H9 (cell line): ENCODE measurements at regions not wholly inside any gene's neighbourhood (a gene's known extent, or its start where the extent isn't known, plus 50 kb on each side); places are given as distances from the start of the nearest gene placed in this dataset.

Experiments
- DNase-seq: peaks from one replicate; pipeline ENCODE4 v3.0.0-alpha.2; 2017
- H2AFZ ChIP-seq: one replicate; pipeline ENCODE4 v1.6.1; 2013; ENCODE audit warnings: mild to moderate bottlenecking, low read length, control low read depth, moderate library complexity
- H2AK5ac ChIP-seq: 2 replicates; pipeline ENCODE4 v1.6.1; 2013; ENCODE audit warnings: low read length, control low read depth, mixed read lengths; ENCODE audit not compliant: insufficient read length
- H2BK120ac ChIP-seq: one replicate; pipeline ENCODE4 v1.6.1; 2013; ENCODE audit warnings: low read depth, mild to moderate bottlenecking, low read length, control low read depth, inconsistent platforms; ENCODE audit not compliant: poor library complexity, severe bottlenecking
- H2BK12ac ChIP-seq: 2 replicates; pipeline ENCODE4 v1.6.1; 2013; ENCODE audit warnings: low read length, control low read depth, mixed read lengths, low read depth; ENCODE audit not compliant: insufficient read length
- H2BK15ac ChIP-seq: 2 replicates; pipeline ENCODE4 v1.6.1; 2013; ENCODE audit warnings: low read depth, low read length, control low read depth
- H2BK20ac ChIP-seq: one replicate; pipeline ENCODE4 v1.6.1; 2013; ENCODE audit warnings: low read depth, mild to moderate bottlenecking, low read length, control low read depth, inconsistent platforms; ENCODE audit not compliant: poor library complexity, severe bottlenecking
- H2BK5ac ChIP-seq: 2 replicates; pipeline ENCODE4 v1.6.1; 2013; ENCODE audit warnings: low read length, control low read depth, mixed read lengths; ENCODE audit not compliant: insufficient read length
- H3K14ac ChIP-seq: 2 replicates; pipeline ENCODE4 v1.6.1; 2013; ENCODE audit warnings: low read length, control low read depth; ENCODE audit not compliant: insufficient read depth
- H3K18ac ChIP-seq: 2 replicates; pipeline ENCODE4 v1.6.1; 2013; ENCODE audit warnings: low read depth, mild to moderate bottlenecking, mixed read lengths, low read length, control low read depth; ENCODE audit not compliant: insufficient read length
- H3K23ac ChIP-seq: 2 replicates; pipeline ENCODE4 v1.6.1; 2013; ENCODE audit warnings: low read length, control low read depth, mixed read lengths, low read depth; ENCODE audit not compliant: insufficient read length
- H3K23me2 ChIP-seq: 2 replicates; pipeline ENCODE4 v1.6.1; 2013; ENCODE audit warnings: low read depth, mild to moderate bottlenecking, mixed read lengths, low read length, control low read depth; ENCODE audit not compliant: insufficient read length, poor library complexity, severe bottlenecking
- H3K27ac ChIP-seq: 2 replicates; pipeline ENCODE4 v1.5.1; 2013; ENCODE audit warnings: low read length, control low read depth, mixed read lengths, low read depth; ENCODE audit not compliant: insufficient read length
- H3K27me3 ChIP-seq: 2 replicates; pipeline ENCODE4 v1.6.1; 2013; ENCODE audit warnings: low read length, control low read depth, inconsistent platforms; ENCODE audit not compliant: insufficient read depth
- H3K4ac ChIP-seq: 2 replicates; pipeline ENCODE4 v1.6.1; 2013; ENCODE audit warnings: low read depth, mild to moderate bottlenecking, control low read depth, inconsistent platforms, low read length, moderate library complexity
- H3K4me1 ChIP-seq: 2 replicates; pipeline ENCODE4 v1.6.1; 2013; ENCODE audit warnings: low read length, control low read depth, inconsistent platforms; ENCODE audit not compliant: insufficient read depth
- H3K4me2 ChIP-seq: 2 replicates; pipeline ENCODE4 v1.6.1; 2013; ENCODE audit warnings: low read length, control low read depth, mixed read lengths; ENCODE audit not compliant: insufficient read length, insufficient read depth
- H3K56ac ChIP-seq: 2 replicates; pipeline ENCODE4 v1.6.1; 2013; ENCODE audit warnings: low read depth, mild to moderate bottlenecking, mixed read lengths, low read length, control low read depth; ENCODE audit not compliant: insufficient read length
- H3K79me1 ChIP-seq: 2 replicates; pipeline ENCODE4 v1.6.1; 2013; ENCODE audit warnings: low read depth, mild to moderate bottlenecking, moderate library complexity, low read length, control low read depth, inconsistent platforms; ENCODE audit not compliant: insufficient read depth, poor library complexity, severe bottlenecking
- H3K79me2 ChIP-seq: 2 replicates; pipeline ENCODE4 v1.6.1; 2013; ENCODE audit warnings: low read length, control low read depth, inconsistent platforms; ENCODE audit not compliant: insufficient read depth
- H3K9ac ChIP-seq: 2 replicates; pipeline ENCODE4 v1.6.1; 2013; ENCODE audit warnings: low read length, control low read depth, mixed read lengths; ENCODE audit not compliant: insufficient read length; ENCODE audit errors: extremely low read depth
- H3K9me3 ChIP-seq: one replicate; pipeline ENCODE4 v1.6.1; 2013; ENCODE audit warnings: low read depth, low read length, inconsistent platforms; ENCODE audit not compliant: control insufficient read depth
- H3T11ph ChIP-seq: one replicate; pipeline ENCODE4 v1.6.1; 2013; ENCODE audit warnings: mild to moderate bottlenecking, low read length, control low read depth, inconsistent platforms
- H4K20me1 ChIP-seq: one replicate; pipeline ENCODE4 v1.6.1; 2013; ENCODE audit not compliant: control insufficient read depth, insufficient read length, insufficient read depth
- H4K5ac ChIP-seq: 2 replicates; pipeline ENCODE4 v1.6.1; 2013; ENCODE audit warnings: low read depth, mild to moderate bottlenecking, mixed read lengths, low read length, control low read depth; ENCODE audit not compliant: insufficient read length
- H4K8ac ChIP-seq: replicated peaks from 2 replicates; pipeline ENCODE4 v1.6.1; 2013; ENCODE audit warnings: low read length, control low read depth, mixed read lengths, low read depth; ENCODE audit not compliant: insufficient read length
- H4K91ac ChIP-seq: 2 replicates; pipeline ENCODE4 v1.6.1; 2013; ENCODE audit warnings: low read depth, mild to moderate bottlenecking, moderate library complexity, mixed read lengths, low read length, control low read depth; ENCODE audit not compliant: insufficient read length
- H3K27ac Mint-ChIP-seq, 3 experiments: 2 replicates in 2 of 3; 3 replicates in 1 of 3; pipeline ENCODE4 v1.8.0; 2020 to 2021; ENCODE audit warnings: mixed read lengths in 3 of 3, mild to moderate bottlenecking in 1 of 3, moderate library complexity in 1 of 3
- H3K27me3 Mint-ChIP-seq: 2 replicates; pipeline ENCODE4 v1.8.0; 2021; ENCODE audit warnings: low read depth, mild to moderate bottlenecking, moderate library complexity, mixed read lengths
- H3K36me3 Mint-ChIP-seq, 3 experiments: 2 replicates in 2 of 3; 3 replicates in 1 of 3; pipeline ENCODE4 v1.8.0; 2020 to 2021; ENCODE audit warnings: low read depth in 3 of 3, mixed read lengths in 3 of 3; ENCODE audit not compliant: insufficient read depth in 1 of 3
- H3K4me1 Mint-ChIP-seq, 2 experiments: 2 replicates each; pipeline ENCODE4 v1.8.0; 2020; ENCODE audit warnings: mixed read lengths in 2 of 2
- H3K4me3 Mint-ChIP-seq, 2 experiments: 2 replicates in 1 of 2; 3 replicates in 1 of 2; pipeline ENCODE4 v1.8.0; 2020 to 2021; ENCODE audit warnings: mild to moderate bottlenecking in 2 of 2, mixed read lengths in 2 of 2, moderate library complexity in 1 of 2
- H3K9me3 Mint-ChIP-seq, 2 experiments: 2 replicates in 1 of 2; 3 replicates in 1 of 2; pipeline ENCODE4 v1.8.0; 2020; ENCODE audit warnings: mild to moderate bottlenecking in 2 of 2, mixed read lengths in 2 of 2, moderate library complexity in 1 of 2
- WGBS: extraction: QIAGEN DNeasy Blood & Tissue Kit; methylation state at CpG from one replicate; pipeline ENCODE4 v1.1.7; 2013; ENCODE audit warnings: missing lambda C conversion rate, low lambda C conversion rate, mixed read lengths; ENCODE audit not compliant: insufficient read length; ENCODE audit errors: extremely low coverage; 5-methylcytosine and 5-hydroxymethylcytosine counted together
- TF ChIP-seq, protein P1 (sequence below): fragments of 200-600 bp; sonication (generic); conservative IDR thresholded peaks from 3 replicates; pipeline ENCODE4 v1.8.0; 2021; ENCODE audit warnings: antibody characterized with exemption, mild to moderate bottlenecking

DNA sequence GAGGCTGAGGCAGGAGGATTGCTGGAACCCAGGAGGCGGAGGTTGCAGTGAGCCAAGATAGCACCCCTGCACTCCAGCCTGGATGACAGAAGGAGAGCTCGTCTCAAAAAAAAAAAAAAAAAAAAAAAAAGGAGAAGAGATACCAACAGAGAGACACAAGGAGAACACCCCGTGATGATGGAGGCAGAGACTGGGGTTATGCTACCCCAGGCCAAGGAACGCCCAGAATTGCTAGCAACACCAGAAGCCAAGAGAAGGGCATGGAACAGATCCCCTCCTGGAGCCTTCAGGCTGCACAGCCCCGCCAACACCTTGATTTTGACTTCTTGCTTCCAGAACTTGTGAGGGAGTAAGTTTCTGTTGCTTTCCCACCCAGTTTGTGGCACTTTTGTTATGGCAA, 148.0 kb upstream of the FOXN3 start:
- Histone ChIP-seq H3K23ac (no peak overlapping the region), H3K4ac (no peak overlapping the region), H3K27ac (no peak overlapping the region), H3K79me2 (peaks cover 1% of the 10 kb centered on the region; the same call in 1 of the 2 replicates), H2AFZ (no peak overlapping the region), H3K9ac (no peak overlapping the region), H4K20me1 (no peaks in the 10 kb centered on the region), H3K4me2 (no peak overlapping the region), H4K5ac (no peak overlapping the region), H3K56ac (no peak overlapping the region), H3K14ac (no peak overlapping the region), H2BK12ac (no peak overlapping the region), H3T11ph (no peak overlapping the region), H3K9me3 (no peaks in the 10 kb centered on the region), H3K4me1 (peaks cover 3% of the 10 kb centered on the region; the same call in 1 of the 2 replicates), H4K8ac (no peak overlapping the region), H2BK15ac (no peak overlapping the region), H2BK5ac (no peak overlapping the region), H4K91ac (no peak overlapping the region), H3K23me2 (no peaks in the 10 kb centered on the region), H3K18ac (no peak overlapping the region), H3K79me1 (peaks cover 3% of the 10 kb centered on the region), H2AK5ac (no peak overlapping the region), H2BK20ac (no peak overlapping the region), H3K27me3 (no peaks in the 10 kb centered on the region), H2BK120ac (no peak overlapping the region)
- H3K9me3 Mint-ChIP-seq, result peaks cover 0 to 5% of the 10 kb centered on the region in 2 experiments; a peak in 2 of 5 replicates
- TF ChIP-seq, protein P1, sequence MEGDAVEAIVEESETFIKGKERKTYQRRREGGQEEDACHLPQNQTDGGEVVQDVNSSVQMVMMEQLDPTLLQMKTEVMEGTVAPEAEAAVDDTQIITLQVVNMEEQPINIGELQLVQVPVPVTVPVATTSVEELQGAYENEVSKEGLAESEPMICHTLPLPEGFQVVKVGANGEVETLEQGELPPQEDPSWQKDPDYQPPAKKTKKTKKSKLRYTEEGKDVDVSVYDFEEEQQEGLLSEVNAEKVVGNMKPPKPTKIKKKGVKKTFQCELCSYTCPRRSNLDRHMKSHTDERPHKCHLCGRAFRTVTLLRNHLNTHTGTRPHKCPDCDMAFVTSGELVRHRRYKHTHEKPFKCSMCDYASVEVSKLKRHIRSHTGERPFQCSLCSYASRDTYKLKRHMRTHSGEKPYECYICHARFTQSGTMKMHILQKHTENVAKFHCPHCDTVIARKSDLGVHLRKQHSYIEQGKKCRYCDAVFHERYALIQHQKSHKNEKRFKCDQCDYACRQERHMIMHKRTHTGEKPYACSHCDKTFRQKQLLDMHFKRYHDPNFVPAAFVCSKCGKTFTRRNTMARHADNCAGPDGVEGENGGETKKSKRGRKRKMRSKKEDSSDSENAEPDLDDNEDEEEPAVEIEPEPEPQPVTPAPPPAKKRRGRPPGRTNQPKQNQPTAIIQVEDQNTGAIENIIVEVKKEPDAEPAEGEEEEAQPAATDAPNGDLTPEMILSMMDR, result no peak
- no peak overlapping the region for H3K4me3 Mint-ChIP-seq
- H3K27ac Mint-ChIP-seq, result peak overlapping the region in 1 of 3 experiments; percentile 37; a peak in 2 of 7 replicates
- peaks cover 33 to 35% of the 10 kb centered on the region in 2 experiments for H3K4me1 Mint-ChIP-seq
- H3K27me3 Mint-ChIP-seq, result no peaks in the 10 kb centered on the region
- peaks cover 15 to 36% (median 35%) of the 10 kb centered on the region in 3 experiments for H3K36me3 Mint-ChIP-seq
- no peak for DNase-seq
- WGBS, result no CpG with 5 or more reads among the region's 5 CpGs
